ENCODE measurements at regions not wholly inside any gene's neighbourhood (a gene's known extent, or its start where the extent isn't known, plus 50 kb on each side); places are given as distances from the start of the nearest gene placed in this dataset.

DNA sequence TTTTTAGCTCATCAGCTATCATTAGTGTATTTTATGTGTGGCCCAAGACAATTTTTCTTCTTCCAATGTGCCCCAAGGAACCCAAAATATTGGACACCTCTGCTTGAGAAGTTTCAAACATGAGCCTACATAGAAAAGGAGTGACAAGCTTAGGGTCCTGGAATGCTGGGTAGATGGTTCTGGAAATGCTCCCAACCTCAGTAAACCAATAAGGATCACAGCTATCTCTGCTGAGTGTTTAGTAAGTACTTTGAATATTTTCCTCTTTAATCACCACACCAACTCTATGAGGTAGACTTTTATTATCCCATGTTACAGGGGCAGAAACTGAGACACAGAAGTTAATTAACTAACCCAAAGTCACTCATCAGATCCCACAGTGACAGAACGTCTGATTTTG, 164.9 kb upstream of the KLF3 start:
- WGBS (ENCODE audit: insufficient coverage, low coverage, missing lambda C conversion rate) = 6% methylated on average over 1 of the region's 1 CpG
- in situ Hi-C loops (cut with MboI) (no loop called here), intact Hi-C loops (cut with micrococcal nuclease) (no loop called here)
- Histone ChIP-seq H3K9ac (ENCODE audit: insufficient read depth in 1 of 2, low read depth in 2 of 2, low read length in 2 of 2) (no peak overlapping the region), H2AFZ (ENCODE audit: low read depth, low read length) (peak overlapping the region; percentile 29; the same call in 1 of the 2 replicates), H3K4me2 (ENCODE audit: insufficient read depth, low read length) (no peak overlapping the region), H4K20me1 (replicated peaks; ENCODE audit: control insufficient read depth, insufficient read depth, low read length) (no peaks in the 10 kb centered on the region), H3K9me1 (ENCODE audit: control insufficient read depth, insufficient read depth, low read length) (no peaks in the 10 kb centered on the region), H3K79me2 (ENCODE audit: control insufficient read depth, insufficient read depth, low read length) (no peaks in the 10 kb centered on the region), H3K27ac (ENCODE audit: extremely low read depth, low read depth, low read length) (no peak overlapping the region), H3K4me1 (replicated peaks in 1 of 2; ENCODE audit: control insufficient read depth in 2 of 2, insufficient read depth in 2 of 2, low read length in 2 of 2) (no peaks in the 10 kb centered on the region), H3K9me3 (replicated peaks; ENCODE audit: control insufficient read depth, insufficient read depth, low read depth, low read length) (no peaks in the 10 kb centered on the region), H3K27me3 (ENCODE audit: control insufficient read depth in 2 of 2, insufficient read depth in 2 of 2, low read length in 2 of 2) (no peaks in the 10 kb centered on the region), H3K36me3 (ENCODE audit: control insufficient read depth, insufficient read depth, low read length) (no peaks in the 10 kb centered on the region), H3K4me3 (no peak overlapping the region)
- FAIRE-seq (no peak), DNase-seq (ENCODE audit: extremely low read depth in 1 of 4, low spot score in 3 of 4) (no peak), ATAC-seq (no peak)
- ChIA-PET CTCF (ENCODE audit: low intra/inter-chr PET ratio) (no interaction called here), POLR2A (interaction anchor here (1.5 to 2.9 kb wide), 2 partner anchors 9 to 11 kb away, joined by 4 to 9 read pairs; no protein-coding TSS in a partner anchor)
- no TSS peak for BruUV-seq (replicated peaks)
- TF ChIP-seq, protein P1, sequence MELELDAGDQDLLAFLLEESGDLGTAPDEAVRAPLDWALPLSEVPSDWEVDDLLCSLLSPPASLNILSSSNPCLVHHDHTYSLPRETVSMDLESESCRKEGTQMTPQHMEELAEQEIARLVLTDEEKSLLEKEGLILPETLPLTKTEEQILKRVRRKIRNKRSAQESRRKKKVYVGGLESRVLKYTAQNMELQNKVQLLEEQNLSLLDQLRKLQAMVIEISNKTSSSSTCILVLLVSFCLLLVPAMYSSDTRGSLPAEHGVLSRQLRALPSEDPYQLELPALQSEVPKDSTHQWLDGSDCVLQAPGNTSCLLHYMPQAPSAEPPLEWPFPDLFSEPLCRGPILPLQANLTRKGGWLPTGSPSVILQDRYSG (tag; conservative IDR thresholded peaks at IDR 0.05; ENCODE audit: low read depth) = no peak
- TF ChIP-seq TAF1 (IDR thresholded peaks at IDR 0.05; ENCODE audit: control insufficient read depth, extremely low read depth, insufficient read depth, low read length, severe bottlenecking) = no peak
- TF ChIP-seq ZNF354B (CRISPR knock-in tag; IDR thresholded peaks at IDR 0.05) = no peak
- no peak for TF ChIP-seq ZNF134 (CRISPR knock-in tag; conservative IDR thresholded peaks at IDR 0.05)
- no peak for TF ChIP-seq ZNF444 (CRISPR knock-in tag; IDR thresholded peaks at IDR 0.05)
- TF ChIP-seq, protein P2, sequence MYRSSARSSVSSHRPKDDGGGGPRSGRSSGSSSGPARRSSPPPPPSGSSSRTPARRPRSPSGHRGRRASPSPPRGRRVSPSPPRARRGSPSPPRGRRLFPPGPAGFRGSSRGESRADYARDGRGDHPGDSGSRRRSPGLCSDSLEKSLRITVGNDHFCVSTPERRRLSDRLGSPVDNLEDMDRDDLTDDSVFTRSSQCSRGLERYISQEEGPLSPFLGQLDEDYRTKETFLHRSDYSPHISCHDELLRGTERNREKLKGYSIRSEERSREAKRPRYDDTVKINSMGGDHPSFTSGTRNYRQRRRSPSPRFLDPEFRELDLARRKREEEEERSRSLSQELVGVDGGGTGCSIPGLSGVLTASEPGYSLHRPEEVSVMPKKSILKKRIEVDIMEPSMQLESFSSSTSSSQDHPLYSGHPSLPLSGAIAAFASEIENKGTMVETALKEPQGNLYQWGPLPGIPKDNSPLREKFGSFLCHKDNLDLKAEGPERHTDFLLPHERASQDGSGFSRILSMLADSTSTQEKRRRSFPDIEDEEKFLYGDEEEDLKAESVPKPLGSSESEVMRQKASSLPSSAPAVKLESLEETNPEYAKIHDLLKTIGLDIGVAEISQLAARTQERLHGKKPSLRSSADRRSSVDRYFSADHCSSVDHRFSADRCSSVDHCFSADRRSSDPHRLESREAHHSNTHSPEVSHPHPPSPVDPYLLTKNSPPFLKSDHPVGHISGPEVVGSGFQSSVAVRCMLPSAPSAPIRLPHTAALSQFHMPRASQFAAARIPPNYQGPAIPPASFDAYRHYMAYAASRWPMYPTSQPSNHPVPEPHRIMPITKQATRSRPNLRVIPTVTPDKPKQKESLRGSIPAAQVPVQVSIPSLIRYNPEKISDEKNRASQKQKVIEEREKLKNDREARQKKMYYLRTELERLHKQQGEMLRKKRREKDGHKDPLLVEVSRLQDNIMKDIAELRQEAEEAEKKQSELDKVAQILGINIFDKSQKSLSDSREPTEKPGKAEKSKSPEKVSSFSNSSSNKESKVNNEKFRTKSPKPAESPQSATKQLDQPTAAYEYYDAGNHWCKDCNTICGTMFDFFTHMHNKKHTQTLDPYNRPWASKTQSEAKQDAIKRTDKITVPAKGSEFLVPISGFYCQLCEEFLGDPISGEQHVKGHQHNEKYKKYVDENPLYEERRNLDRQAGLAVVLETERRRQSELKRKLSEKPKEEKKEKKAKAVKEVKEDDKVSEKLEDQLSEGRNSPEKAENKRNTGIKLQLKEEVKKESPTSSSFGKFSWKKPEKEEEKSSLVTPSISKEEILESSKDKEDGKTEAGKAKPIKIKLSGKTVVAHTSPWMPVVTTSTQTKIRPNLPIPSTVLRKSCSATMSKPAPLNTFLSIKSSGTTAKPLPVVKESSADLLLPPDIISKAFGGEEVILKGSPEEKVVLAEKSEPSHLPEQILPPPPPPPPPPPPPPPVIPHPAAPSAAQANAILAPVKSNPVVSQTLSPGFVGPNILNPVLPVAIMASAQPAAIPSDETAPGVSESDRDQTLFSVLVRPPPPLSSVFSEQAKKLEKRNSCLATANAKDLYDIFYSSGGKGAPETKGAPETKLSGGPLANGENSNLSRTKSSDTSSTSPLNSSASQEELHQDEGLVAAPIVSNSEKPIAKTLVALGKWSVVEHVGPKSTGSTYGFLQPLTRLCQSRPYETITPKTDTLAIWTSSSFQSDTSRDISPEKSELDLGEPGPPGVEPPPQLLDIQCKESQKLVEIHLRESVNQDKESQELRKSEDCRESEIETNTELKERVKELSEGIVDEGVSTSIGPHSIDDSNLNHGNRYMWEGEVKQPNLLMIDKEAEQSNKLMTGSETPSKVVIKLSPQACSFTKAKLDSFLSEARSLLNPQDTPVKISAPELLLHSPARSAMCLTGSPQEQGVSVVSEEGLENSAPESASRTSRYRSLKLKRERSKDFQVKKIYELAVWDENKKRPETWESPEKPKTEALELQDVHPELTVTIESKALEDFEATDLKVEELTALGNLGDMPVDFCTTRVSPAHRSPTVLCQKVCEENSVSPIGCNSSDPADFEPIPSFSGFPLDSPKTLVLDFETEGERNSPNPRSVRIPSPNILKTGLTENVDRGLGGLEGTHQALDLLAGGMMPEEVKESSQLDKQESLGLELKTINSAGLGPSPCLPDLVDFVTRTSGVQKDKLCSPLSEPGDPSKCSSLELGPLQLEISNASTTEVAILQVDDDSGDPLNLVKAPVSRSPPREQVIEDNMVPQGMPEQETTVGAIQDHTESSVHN (IDR thresholded peaks at IDR 0.05; ENCODE audit: borderline replicate concordance in 1 of 2, low read depth in 1 of 2) = no peak
- no peak for TF ChIP-seq LARP7 (IDR thresholded peaks at IDR 0.05)
- no peak for TF ChIP-seq WHSC1 (IDR thresholded peaks at IDR 0.05; ENCODE audit: low read length)
- TF ChIP-seq TEAD4 (IDR thresholded peaks at IDR 0.05; ENCODE audit: low read length) = no peak
- no peak for TF ChIP-seq TEAD4 (CRISPR knock-in tag; IDR thresholded peaks at IDR 0.05; ENCODE audit: borderline replicate concordance)
- TF ChIP-seq, protein P3, sequence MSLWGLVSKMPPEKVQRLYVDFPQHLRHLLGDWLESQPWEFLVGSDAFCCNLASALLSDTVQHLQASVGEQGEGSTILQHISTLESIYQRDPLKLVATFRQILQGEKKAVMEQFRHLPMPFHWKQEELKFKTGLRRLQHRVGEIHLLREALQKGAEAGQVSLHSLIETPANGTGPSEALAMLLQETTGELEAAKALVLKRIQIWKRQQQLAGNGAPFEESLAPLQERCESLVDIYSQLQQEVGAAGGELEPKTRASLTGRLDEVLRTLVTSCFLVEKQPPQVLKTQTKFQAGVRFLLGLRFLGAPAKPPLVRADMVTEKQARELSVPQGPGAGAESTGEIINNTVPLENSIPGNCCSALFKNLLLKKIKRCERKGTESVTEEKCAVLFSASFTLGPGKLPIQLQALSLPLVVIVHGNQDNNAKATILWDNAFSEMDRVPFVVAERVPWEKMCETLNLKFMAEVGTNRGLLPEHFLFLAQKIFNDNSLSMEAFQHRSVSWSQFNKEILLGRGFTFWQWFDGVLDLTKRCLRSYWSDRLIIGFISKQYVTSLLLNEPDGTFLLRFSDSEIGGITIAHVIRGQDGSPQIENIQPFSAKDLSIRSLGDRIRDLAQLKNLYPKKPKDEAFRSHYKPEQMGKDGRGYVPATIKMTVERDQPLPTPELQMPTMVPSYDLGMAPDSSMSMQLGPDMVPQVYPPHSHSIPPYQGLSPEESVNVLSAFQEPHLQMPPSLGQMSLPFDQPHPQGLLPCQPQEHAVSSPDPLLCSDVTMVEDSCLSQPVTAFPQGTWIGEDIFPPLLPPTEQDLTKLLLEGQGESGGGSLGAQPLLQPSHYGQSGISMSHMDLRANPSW (CRISPR knock-in tag; IDR thresholded peaks at IDR 0.05) = no peak
- TF ChIP-seq ZNF668 (CRISPR knock-in tag; IDR thresholded peaks at IDR 0.05) = no peak

All from K562 (cell line).